SK-N-SH treated with all-trans-retinoic acid at 6 μM for 48 hours (cell line): ENCODE measurements at regions not wholly inside any gene's neighbourhood (a gene's known extent, or its start where the extent isn't known, plus 50 kb on each side); places are given as distances from the start of the nearest gene placed in this dataset.

Source experiments
- ATAC-seq: fragments of 200-7000 bp; cut with Tn5 transposase; 3 replicates; pipeline ENCODE4 v1.9.1; 2020; ENCODE audit warnings: mild to moderate bottlenecking, moderate library complexity
- BACH2 ChIP-seq: fragments of 250-450 bp; sonication (Bioruptor Pico); IDR thresholded peaks from 2 replicates; pipeline ENCODE4 v1.9.0; 2021; ENCODE audit warnings: mild to moderate bottlenecking, borderline replicate concordance
- CSRNP3 ChIP-seq: fragments of 250-450 bp; sonication (Bioruptor Pico); IDR thresholded peaks from 2 replicates; pipeline ENCODE4 v1.5.1; 2021; ENCODE audit warnings: mild to moderate bottlenecking, moderate library complexity
- GLIS3 ChIP-seq: fragments of 250-450 bp; sonication (Bioruptor Pico); IDR thresholded peaks from 2 replicates; pipeline ENCODE4 v1.5.0; 2020; ENCODE audit warnings: mild to moderate bottlenecking, moderate library complexity
- ISL1 ChIP-seq: fragments of 250-450 bp; sonication (Bioruptor Pico); IDR thresholded peaks from 2 replicates; pipeline ENCODE4 v2.1.2; 2022; ENCODE audit warnings: mild to moderate bottlenecking, moderate library complexity
- PATZ1 ChIP-seq: fragments of 250-450 bp; sonication (Bioruptor Pico); IDR thresholded peaks from 2 replicates; pipeline ENCODE4 v1.8.0; 2020; ENCODE audit warnings: mild to moderate bottlenecking, moderate library complexity, borderline replicate concordance
- TOX ChIP-seq: fragments of 250-450 bp; sonication (Bioruptor Pico); IDR thresholded peaks from 2 replicates; pipeline ENCODE4 v1.8.0; 2021; ENCODE audit warnings: mild to moderate bottlenecking, moderate library complexity, borderline replicate concordance
- TSHZ2 ChIP-seq: fragments of 250-450 bp; sonication (Bioruptor Pico); IDR thresholded peaks from 2 replicates; pipeline ENCODE4 v1.5.0; 2020; ENCODE audit warnings: mild to moderate bottlenecking, moderate library complexity
- ZNF565 ChIP-seq: fragments of 450-650 bp; formaldehyde crosslinking; conservative IDR thresholded peaks from 2 replicates; pipeline ENCODE4 v1.5.0; 2020; ENCODE audit warnings: low read depth, mild to moderate bottlenecking, moderate library complexity
- ZNF70 ChIP-seq: fragments of 450-650 bp; formaldehyde crosslinking; IDR thresholded peaks from 2 replicates; pipeline ENCODE4 v1.5.0; 2020; ENCODE audit warnings: mild to moderate bottlenecking, moderate library complexity
- TF ChIP-seq, protein P1 (sequence below): fragments of 250-450 bp; sonication (Bioruptor Pico); IDR thresholded peaks from 2 replicates; pipeline ENCODE4 v1.5.1; 2020; ENCODE audit warnings: low read depth, mild to moderate bottlenecking, moderate library complexity
- TF ChIP-seq, protein P2 (sequence below): fragments of 250-450 bp; sonication (Bioruptor Pico); IDR thresholded peaks from 2 replicates; pipeline ENCODE4 v1.8.0; 2021; ENCODE audit warnings: low read depth, mild to moderate bottlenecking, moderate library complexity, borderline replicate concordance

DNA sequence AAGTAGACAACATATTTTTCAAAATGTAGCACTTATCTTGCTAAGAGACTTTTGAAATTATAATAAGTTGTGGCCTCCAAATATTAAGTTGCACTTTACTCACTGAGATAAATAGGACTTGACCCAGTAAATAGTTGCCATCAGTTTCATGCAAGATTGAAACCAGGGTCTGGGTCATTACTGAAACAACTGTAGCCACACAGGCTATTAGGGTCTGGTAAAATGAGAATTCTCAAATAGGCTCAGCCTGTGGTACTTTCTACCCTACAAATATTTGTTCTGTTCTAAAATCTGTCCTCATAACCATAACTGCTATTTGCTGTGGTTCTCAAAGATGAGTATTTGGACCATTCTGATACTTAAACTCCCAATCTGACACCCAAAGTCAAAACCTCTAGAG, 115.4 kb upstream of the STK17B start (continued):
- TF ChIP-seq PATZ1 (no peak), TOX (CRISPR knock-in tag) (no peak), BACH2 (no peak), ZNF70 (CRISPR knock-in tag) (no peak)
- TF ChIP-seq, all 23 proteins: peak for 0

- TF ChIP-seq GLIS3 (CRISPR knock-in tag), result no peak
- no peak for TF ChIP-seq TSHZ2 (CRISPR knock-in tag)
- no peak for TF ChIP-seq ZNF565 (CRISPR knock-in tag)
- no peak for TF ChIP-seq CSRNP3 (CRISPR knock-in tag)
- no peak for TF ChIP-seq TOX (CRISPR knock-in tag)
- ATAC-seq, result no peak
These were observed 116.1 kb upstream of the STK17B start for GRCh38 chr2:196287523-196287922.

GRCh38 chr2:196288006-196288538, 116.7 kb upstream of the STK17B start:
- no peak for ATAC-seq

GRCh38 chr2:196289000-196289399, 117.6 kb upstream of the STK17B start:
- TF ChIP-seq, protein P1, sequence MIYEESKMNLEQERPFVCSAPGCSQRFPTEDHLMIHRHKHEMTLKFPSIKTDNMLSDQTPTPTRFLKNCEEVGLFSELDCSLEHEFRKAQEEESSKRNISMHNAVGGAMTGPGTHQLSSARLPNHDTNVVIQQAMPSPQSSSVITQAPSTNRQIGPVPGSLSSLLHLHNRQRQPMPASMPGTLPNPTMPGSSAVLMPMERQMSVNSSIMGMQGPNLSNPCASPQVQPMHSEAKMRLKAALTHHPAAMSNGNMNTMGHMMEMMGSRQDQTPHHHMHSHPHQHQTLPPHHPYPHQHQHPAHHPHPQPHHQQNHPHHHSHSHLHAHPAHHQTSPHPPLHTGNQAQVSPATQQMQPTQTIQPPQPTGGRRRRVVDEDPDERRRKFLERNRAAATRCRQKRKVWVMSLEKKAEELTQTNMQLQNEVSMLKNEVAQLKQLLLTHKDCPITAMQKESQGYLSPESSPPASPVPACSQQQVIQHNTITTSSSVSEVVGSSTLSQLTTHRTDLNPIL (CRISPR knock-in tag), result no peak
- no peak for TF ChIP-seq PATZ1
- ATAC-seq, result no peak

More at GRCh38 chr2:196288006-196288538, 116.7 kb upstream of the STK17B start:
- TF ChIP-seq ZNF565 (CRISPR knock-in tag) (no peak), CSRNP3 (CRISPR knock-in tag) (no peak), ISL1 (no peak)
- TF ChIP-seq, protein P1 (CRISPR knock-in tag), result no peak
- TF ChIP-seq, protein P2, sequence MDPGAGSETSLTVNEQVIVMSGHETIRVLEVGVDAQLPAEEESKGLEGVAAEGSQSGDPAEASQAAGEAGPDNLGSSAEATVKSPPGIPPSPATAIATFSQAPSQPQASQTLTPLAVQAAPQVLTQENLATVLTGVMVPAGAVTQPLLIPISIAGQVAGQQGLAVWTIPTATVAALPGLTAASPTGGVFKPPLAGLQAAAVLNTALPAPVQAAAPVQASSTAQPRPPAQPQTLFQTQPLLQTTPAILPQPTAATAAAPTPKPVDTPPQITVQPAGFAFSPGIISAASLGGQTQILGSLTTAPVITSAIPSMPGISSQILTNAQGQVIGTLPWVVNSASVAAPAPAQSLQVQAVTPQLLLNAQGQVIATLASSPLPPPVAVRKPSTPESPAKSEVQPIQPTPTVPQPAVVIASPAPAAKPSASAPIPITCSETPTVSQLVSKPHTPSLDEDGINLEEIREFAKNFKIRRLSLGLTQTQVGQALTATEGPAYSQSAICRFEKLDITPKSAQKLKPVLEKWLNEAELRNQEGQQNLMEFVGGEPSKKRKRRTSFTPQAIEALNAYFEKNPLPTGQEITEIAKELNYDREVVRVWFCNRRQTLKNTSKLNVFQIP (CRISPR knock-in tag), result no peak
